K562 (cell line): ENCODE measurements at regions not wholly inside any gene's neighbourhood (a gene's known extent, or its start where the extent isn't known, plus 50 kb on each side); places are given as distances from the start of the nearest gene placed in this dataset.

ENCODE experiments used
- ATAC-seq: fragments of 200-7000 bp; cut with Tn5 transposase; 3 replicates; pipeline ENCODE4 v1.9.1; 2020; ENCODE audit warnings: moderate library complexity
- BruUV-seq: library from RNA; stranded (reverse); fragments of 400-500 nt; replicated peaks from 2 replicates; lab custom pipeline; 2021; lab: Mats Ljungman, UMichigan
- CTCF ChIA-PET: fragments of 300-600 bp; formaldehyde crosslinking; extraction: SDS; loops from one replicate; lab custom pipeline; 2021; ENCODE audit warnings: low intra/inter-chr PET ratio; lab: Yijun Ruan, JAX
- POLR2A ChIA-PET: fragments of 300-600, 350-650 bp; sonication (Branson Sonifier 250); formaldehyde crosslinking; extraction: SDS; loops from one replicate; lab custom pipeline; 2021; ENCODE audit warnings: antibody characterized with exemption, inconsistent platforms; lab: Yijun Ruan, JAX
- DNase-seq, 4 experiments: peaks; one replicate each; pipeline versions ENCODE4 v3.0.0 to v3.0.0-alpha.2; 2011 to 2018; ENCODE audit warnings: low spot score in 3 of 4, mixed read lengths in 3 of 4; ENCODE audit errors: extremely low read depth in 1 of 4
- FAIRE-seq: peaks from 2 replicates; lab custom pipeline; 2011; peaks lifted over from hg19 to GRCh38; lab: Jason Lieb, UNC
- H2AFZ ChIP-seq: 2 replicates; pipeline ENCODE4 v1.6.0; 2011; ENCODE audit warnings: low read depth, low read length, control low read depth, inconsistent platforms
- H3K27ac ChIP-seq: fragments of 200-600 bp; 3 replicates; pipeline ENCODE4 v1.8.0; 2011; ENCODE audit warnings: low read depth, mild to moderate bottlenecking, control low read depth, inconsistent platforms, low read length, moderate library complexity, mixed read lengths; ENCODE audit errors: extremely low read depth
- H3K27me3 ChIP-seq, 2 experiments: fragments of 300-600 bp in 1 of 2; 2 replicates in 1 of 2; 3 replicates in 1 of 2; pipeline versions ENCODE4 v1.6.0 to v1.8.0; 2011; ENCODE audit warnings: inconsistent platforms in 2 of 2, low read length in 2 of 2, mild to moderate bottlenecking in 1 of 2, mixed read lengths in 1 of 2, moderate library complexity in 1 of 2; ENCODE audit not compliant: control insufficient read depth in 2 of 2, insufficient read depth in 2 of 2
- H3K36me3 ChIP-seq: fragments of 300-600 bp; 3 replicates; pipeline ENCODE4 v1.8.0; 2011; ENCODE audit warnings: mild to moderate bottlenecking, low read length, inconsistent platforms; ENCODE audit not compliant: control insufficient read depth, insufficient read depth
- H3K4me1 ChIP-seq, 2 experiments: fragments of 200-600 bp in 1 of 2; replicated peaks in 1 of 2; 2 replicates in 1 of 2; 3 replicates in 1 of 2; pipeline versions ENCODE4 v1.5.1 to v1.8.0; 2011; ENCODE audit warnings: inconsistent platforms in 2 of 2, low read length in 2 of 2, mild to moderate bottlenecking in 1 of 2, mixed read lengths in 1 of 2, moderate library complexity in 1 of 2; ENCODE audit not compliant: control insufficient read depth in 2 of 2, insufficient read depth in 2 of 2
- H3K4me2 ChIP-seq: 2 replicates; pipeline ENCODE4 v1.6.1; 2011; ENCODE audit warnings: low read length, control low read depth, inconsistent platforms, mixed read lengths; ENCODE audit not compliant: insufficient read depth
- H3K4me3 ChIP-seq: fragments of 200-600 bp; sonication (generic), shearing (Covaris generic); 2 replicates; pipeline ENCODE4 v1.5.1; 2016; ENCODE audit warnings: control low read depth, inconsistent platforms
- H3K79me2 ChIP-seq: fragments of 200-600 bp; 3 replicates; pipeline ENCODE4 v1.8.0; 2011; ENCODE audit warnings: low read length, inconsistent platforms; ENCODE audit not compliant: control insufficient read depth, insufficient read depth
- H3K9ac ChIP-seq, 2 experiments: 2 replicates each; pipeline versions ENCODE4 v1.6.0 to v1.6.1; 2011; ENCODE audit warnings: low read depth in 2 of 2, low read length in 2 of 2, control low read depth in 1 of 2, inconsistent platforms in 1 of 2, mild to moderate bottlenecking in 1 of 2, mixed read lengths in 1 of 2; ENCODE audit not compliant: insufficient read depth in 1 of 2
- H3K9me1 ChIP-seq: one replicate; pipeline ENCODE4 v1.6.0; 2011; ENCODE audit warnings: inconsistent platforms, mild to moderate bottlenecking, low read length, moderate library complexity; ENCODE audit not compliant: control insufficient read depth, insufficient read depth
- H3K9me3 ChIP-seq: replicated peaks from 2 replicates; pipeline ENCODE4 v1.5.1; 2011; ENCODE audit warnings: low read depth, low read length, inconsistent platforms; ENCODE audit not compliant: control insufficient read depth, insufficient read depth
- H4K20me1 ChIP-seq: replicated peaks from 2 replicates; pipeline ENCODE4 v1.6.1; 2011; ENCODE audit warnings: low read length, inconsistent platforms, mixed read lengths; ENCODE audit not compliant: control insufficient read depth, insufficient read depth
- BMI1 ChIP-seq: fragments of 150-350 bp; IDR thresholded peaks from 2 replicates; pipeline ENCODE4 v1.6.1; 2014; ENCODE audit warnings: low read length
- CREB1 ChIP-seq, 2 experiments: sonication (generic) in 1 of 2; formaldehyde crosslinking in 1 of 2; IDR thresholded peaks; 2 replicates each; pipeline versions ENCODE4 v1.6.1 to v1.8.0; 2012 to 2022; ENCODE audit warnings: inconsistent platforms in 1 of 2, mild to moderate bottlenecking in 1 of 2, missing genetic modification reagents in 1 of 2, moderate library complexity in 1 of 2
- CREM ChIP-seq: IDR thresholded peaks from 2 replicates; pipeline ENCODE4 v1.6.1; 2014; ENCODE audit warnings: antibody characterized with exemption, low read depth
- ELF1 ChIP-seq: fragments of 200-800 bp; sonication (Bioruptor generic); IDR thresholded peaks from 2 replicates; pipeline ENCODE4 v1.6.1; 2016; ENCODE audit warnings: missing genetic modification characterization, missing compliant biosample characterization
- FOXJ3 ChIP-seq: sonication (generic); formaldehyde crosslinking; IDR thresholded peaks from 2 replicates; pipeline ENCODE4 v1.4.0; 2020; ENCODE audit warnings: mild to moderate bottlenecking, missing genetic modification reagents
- GTF2A2 ChIP-seq: IDR thresholded peaks from 2 replicates; pipeline ENCODE4 v1.6.1; 2016; ENCODE audit warnings: mild to moderate bottlenecking, missing genetic modification characterization, missing compliant biosample characterization
- HSF4 ChIP-seq: fragments of 250-450 bp; sonication (Bioruptor Pico); IDR thresholded peaks from 2 replicates; pipeline ENCODE4 v2.1.2; 2022; ENCODE audit warnings: mild to moderate bottlenecking, moderate library complexity, borderline replicate concordance
- PHB2 ChIP-seq: fragments of 450-650 bp; IDR thresholded peaks from 2 replicates; pipeline ENCODE4 v1.6.1; 2017; ENCODE audit warnings: low read depth
- SNRNP70 ChIP-seq: fragments of 200-400 bp; formaldehyde crosslinking; optimal IDR thresholded peaks from 2 replicates; pipeline ENCODE3; 2017; ENCODE audit warnings: low read depth, low read length
- TOE1 ChIP-seq, 2 experiments: fragments of 450-650 bp in 1 of 2; sonication (generic) in 1 of 2; formaldehyde crosslinking in 1 of 2; IDR thresholded peaks; 2 replicates each; pipeline versions ENCODE4 v1.7.1 to v1.8.0; 2016 to 2022; ENCODE audit warnings: borderline replicate concordance in 2 of 2, mild to moderate bottlenecking in 2 of 2, antibody characterized with exemption in 1 of 2, inconsistent platforms in 1 of 2, low read depth in 1 of 2, missing genetic modification reagents in 1 of 2, moderate library complexity in 1 of 2
- ZFP91 ChIP-seq: sonication (generic); formaldehyde crosslinking; IDR thresholded peaks from 2 replicates; pipeline ENCODE4 v1.8.0; 2022; ENCODE audit warnings: mild to moderate bottlenecking, missing genetic modification reagents
- ZNF277 ChIP-seq: fragments of 250-450 bp; sonication (Bioruptor Pico); IDR thresholded peaks from 2 replicates; pipeline ENCODE4 v1.8.0; 2022; ENCODE audit warnings: inconsistent platforms, mild to moderate bottlenecking, moderate library complexity, borderline replicate concordance
- ZNF445 ChIP-seq: fragments of 250-450 bp; sonication (Bioruptor Pico); IDR thresholded peaks from 2 replicates; pipeline ENCODE4 v1.4.0; 2020; ENCODE audit warnings: low read depth, mild to moderate bottlenecking, moderate library complexity
- WGBS: fragments of 100-300 bp; shearing (Covaris generic); methylation state at CpG from one replicate; pipeline ENCODE4 v1.1.6; 2016; ENCODE audit warnings: low coverage, mixed read lengths; ENCODE audit not compliant: insufficient coverage; ENCODE audit errors: missing lambda C conversion rate; 5-methylcytosine and 5-hydroxymethylcytosine counted together
- in situ Hi-C: fragments of 300-500 bp; cut with MboI; formaldehyde crosslinking; loops from 4 replicates; pipeline ENCODE4 v1.15.0; 2018; ENCODE audit warnings: inconsistent platforms, mixed read lengths
- intact Hi-C: fragments of 100-400 bp; cut with micrococcal nuclease; formaldehyde crosslinking; loops from 2 replicates; pipeline ENCODE4 v1.14.2; 2022
- TF ChIP-seq, protein P1 (sequence below), 2 experiments: fragments of 450-650 bp in 1 of 2; sonication (generic) in 1 of 2; formaldehyde crosslinking; conservative IDR thresholded peaks; 2 replicates each; pipeline versions ENCODE4 v1.4.0 to v1.8.1; 2020 to 2022; ENCODE audit warnings: mild to moderate bottlenecking in 1 of 2, missing genetic modification reagents in 1 of 2

DNA sequence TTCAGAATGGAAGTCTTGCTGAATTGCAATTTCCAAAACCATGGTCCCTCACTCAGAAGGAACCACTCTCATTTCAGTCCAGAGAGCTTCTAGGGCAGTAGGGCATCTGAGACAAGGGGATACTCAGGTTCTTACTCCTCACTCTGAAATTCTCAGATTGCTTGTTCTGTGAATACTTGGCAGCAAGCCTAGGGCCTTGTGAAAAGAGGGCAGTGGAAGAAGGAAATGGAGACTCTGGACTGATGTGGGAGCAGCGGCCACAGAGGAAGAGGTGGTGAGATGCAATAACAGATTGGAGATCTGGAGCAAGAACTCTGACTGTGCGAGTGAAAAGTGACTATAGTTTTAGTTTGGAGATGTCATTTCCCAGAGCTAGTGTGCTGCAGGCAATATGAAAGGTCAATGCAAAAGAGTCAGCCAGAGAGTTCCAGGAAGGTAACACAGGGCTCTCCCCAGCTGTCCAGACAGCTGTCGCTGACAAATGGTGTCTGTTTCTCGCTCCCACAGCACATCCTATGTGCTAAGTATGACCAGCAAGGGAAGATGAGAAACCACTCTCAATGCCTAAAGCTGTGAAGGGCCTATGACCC, 291.6 kb upstream of the KIAA1217 start (continued):
- TF ChIP-seq ZFP91 (CRISPR knock-in tag) (no peak), ZNF445 (CRISPR knock-in tag) (no peak), TOE1 (IDR thresholded peaks at IDR 0.05; ENCODE audit: borderline replicate concordance) (no peak), TOE1 (CRISPR knock-in tag; IDR thresholded peaks at IDR 0.05; ENCODE audit: borderline replicate concordance, low read depth) (no peak), CREM (no peak), BMI1 (no peak), GTF2A2 (tag) (no peak), CREB1 (IDR thresholded peaks at IDR 0.05) (no peak), CREB1 (CRISPR knock-in tag; IDR thresholded peaks at IDR 0.05) (no peak)

DNA sequence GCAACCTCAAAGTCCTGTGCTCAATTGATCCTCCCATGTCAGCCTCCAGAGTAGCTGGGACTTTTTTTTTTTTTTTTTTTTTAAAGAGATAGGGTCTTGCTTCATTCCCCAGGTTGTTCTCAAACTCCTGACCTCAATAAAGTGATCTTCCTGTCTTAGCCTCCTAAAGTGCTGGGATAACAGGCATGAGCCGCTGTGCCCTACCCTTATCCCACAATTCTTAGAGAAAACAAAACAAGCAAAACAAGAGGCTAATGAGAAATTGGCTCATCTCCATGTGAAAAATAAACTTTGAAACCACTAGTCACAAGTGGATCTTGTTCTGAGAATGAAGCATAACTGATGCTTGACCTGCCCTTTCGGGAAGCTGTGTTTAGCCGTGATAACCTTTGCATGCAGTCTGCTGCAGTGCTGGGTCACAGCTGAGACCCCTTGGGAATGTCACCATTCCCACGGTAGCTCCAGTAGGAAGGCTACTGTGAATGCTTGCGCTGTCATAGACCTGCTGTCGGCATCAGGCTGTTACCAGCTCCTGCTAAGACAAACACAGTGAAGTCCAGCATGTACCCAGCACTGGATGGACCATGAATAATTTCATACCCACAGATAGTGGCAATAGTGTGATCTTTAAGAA, 290.7 kb upstream of the KIAA1217 start:
- FAIRE-seq, result no peak
- TF ChIP-seq ZNF277 (CRISPR knock-in tag) (no peak), FOXJ3 (CRISPR knock-in tag) (no peak), PHB2 (no peak), SNRNP70 (no peak), ELF1 (no peak), HSF4 (no peak)
- TF ChIP-seq, protein P1, sequence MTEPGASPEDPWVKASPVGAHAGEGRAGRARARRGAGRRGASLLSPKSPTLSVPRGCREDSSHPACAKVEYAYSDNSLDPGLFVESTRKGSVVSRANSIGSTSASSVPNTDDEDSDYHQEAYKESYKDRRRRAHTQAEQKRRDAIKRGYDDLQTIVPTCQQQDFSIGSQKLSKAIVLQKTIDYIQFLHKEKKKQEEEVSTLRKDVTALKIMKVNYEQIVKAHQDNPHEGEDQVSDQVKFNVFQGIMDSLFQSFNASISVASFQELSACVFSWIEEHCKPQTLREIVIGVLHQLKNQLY (CRISPR knock-in tag; conservative IDR thresholded peaks at IDR 0.05), result no peak

More for the DNA sequence above, 290.7 kb upstream of the KIAA1217 start:
- ATAC-seq (no peak), DNase-seq (no peak)
- Histone ChIP-seq H3K9me3 (no peaks in the 10 kb centered on the region), H3K9me1 (no peaks in the 10 kb centered on the region), H3K27me3 (no peaks in the 10 kb centered on the region), H3K36me3 (no peaks in the 10 kb centered on the region), H3K9ac (no peak overlapping the region), H3K4me1 (no peaks in the 10 kb centered on the region), H3K27ac (no peak overlapping the region), H3K79me2 (no peaks in the 10 kb centered on the region), H2AFZ (no peak overlapping the region), H3K4me2 (no peak overlapping the region), H4K20me1 (no peaks in the 10 kb centered on the region), H3K4me3 (no peak overlapping the region)
- CTCF ChIA-PET, result no interaction called here
- BruUV-seq, result no TSS peak
- POLR2A ChIA-PET, result no interaction called here
- in situ Hi-C loops (no loop called here), intact Hi-C loops (no loop called here)
- 1% methylated on average over 6 of the region's 6 CpGs for WGBS
